OCI-LY7 (cell line): ENCODE measurements at regions not wholly inside any gene's neighbourhood (a gene's known extent, or its start where the extent isn't known, plus 50 kb on each side); places are given as distances from the start of the nearest gene placed in this dataset.

Experiments used
- BruUV-seq: library from RNA; stranded (reverse); fragments of 400-500 nt; replicated peaks from 2 replicates; lab custom pipeline; 2021; lab: Mats Ljungman, UMichigan
- CTCF ChIA-PET: fragments of 300-600 bp; sonication (Branson Sonifier 250); formaldehyde crosslinking; loops from one replicate; lab custom pipeline; 2022; ENCODE audit warnings: antibody characterized with exemption; ENCODE audit not compliant: unreplicated experiment; lab: Charles Lee
- POLR2A ChIA-PET: fragments of 300-600 bp; sonication (Branson Sonifier 250); formaldehyde crosslinking; loops from one replicate; lab custom pipeline; 2022; ENCODE audit warnings: antibody characterized with exemption; lab: Charles Lee
- DNase-seq: peaks from one replicate; pipeline ENCODE4 v3.0.0-alpha.2; 2015; ENCODE audit warnings: low spot score
- H2AFZ ChIP-seq: fragments of 200-600 bp; sonication (generic), shearing (Covaris generic); 2 replicates; pipeline ENCODE4 v1.6.1; 2014; ENCODE audit warnings: mild to moderate bottlenecking, antibody characterized with exemption, low read length, moderate library complexity
- H3K27ac ChIP-seq: fragments of 200-600 bp; sonication (generic); 2 replicates; pipeline ENCODE4 v1.5.1; 2014; ENCODE audit warnings: mixed run types, low read depth, mild to moderate bottlenecking, moderate library complexity, low read length, inconsistent platforms; ENCODE audit not compliant: poor library complexity, severe bottlenecking
- H3K36me3 ChIP-seq: fragments of 200-600 bp; sonication (generic); 2 replicates; pipeline ENCODE4 v1.6.1; 2014; ENCODE audit warnings: mild to moderate bottlenecking, antibody characterized with exemption, low read length, moderate library complexity, mixed read lengths; ENCODE audit not compliant: insufficient read depth
- H3K4me1 ChIP-seq: fragments of 200-600 bp; sonication (generic); 2 replicates; pipeline ENCODE4 v1.5.1; 2014; ENCODE audit warnings: mild to moderate bottlenecking, low read length; ENCODE audit not compliant: insufficient read depth, poor library complexity, severe bottlenecking
- H3K4me2 ChIP-seq: fragments of 200-600 bp; sonication (generic); 2 replicates; pipeline ENCODE4 v1.6.1; 2014; ENCODE audit warnings: mild to moderate bottlenecking, low read length
- H3K4me3 ChIP-seq: fragments of 200-600 bp; sonication (generic); 2 replicates; pipeline ENCODE4 v1.5.1; 2014; ENCODE audit warnings: mild to moderate bottlenecking, low read depth, low read length; ENCODE audit not compliant: poor library complexity, severe bottlenecking
- H3K79me2 ChIP-seq: fragments of 200-600 bp; sonication (generic); 2 replicates; pipeline ENCODE4 v1.6.1; 2016; ENCODE audit warnings: low read depth, mild to moderate bottlenecking, low read length, moderate library complexity, mixed read lengths; ENCODE audit not compliant: insufficient read depth
- H3K9me2 ChIP-seq: fragments of 200-600 bp; sonication (generic); 2 replicates; pipeline ENCODE4 v1.6.1; 2016; ENCODE audit warnings: mild to moderate bottlenecking, low read length, mixed read lengths; ENCODE audit not compliant: insufficient read depth
- H3K9me3 ChIP-seq: fragments of 200-600 bp; sonication (generic); 2 replicates; pipeline ENCODE4 v1.6.1; 2014; ENCODE audit warnings: mild to moderate bottlenecking, mixed run types, low read length, mixed read lengths
- H4K20me1 ChIP-seq: fragments of 200-600 bp; sonication (generic); 2 replicates; pipeline ENCODE4 v1.6.1; 2014; ENCODE audit warnings: mild to moderate bottlenecking, antibody characterized with exemption, low read length, moderate library complexity, mixed read lengths; ENCODE audit not compliant: insufficient read depth
- CTCF ChIP-seq: fragments of 200-600 bp; sonication (generic); conservative IDR thresholded peaks from 2 replicates; pipeline ENCODE4 v1.5.1; 2014; ENCODE audit warnings: mild to moderate bottlenecking, antibody characterized with exemption, low read length, moderate library complexity, mixed read lengths
- EZH2phosphoT487 ChIP-seq: fragments of 200-600 bp; sonication (generic); IDR thresholded peaks from 2 replicates; pipeline ENCODE4 v1.6.1; 2018; ENCODE audit warnings: low read depth, borderline replicate concordance, mild to moderate bottlenecking, mixed run types, antibody characterized with exemption, low read length, moderate library complexity, mixed read lengths
- intact Hi-C: fragments of 100-400 bp; cut with micrococcal nuclease; formaldehyde crosslinking; loops from one replicate; pipeline ENCODE4 v1.10.0; 2022; ENCODE audit not compliant: unreplicated experiment

GRCh38 chrX:115892787-115893671 is 277.5 kb upstream of the AGTR2 start:
- Histone ChIP-seq H2AFZ (no peak overlapping the region), H4K20me1 (no peaks in the 10 kb centered on the region), H3K36me3 (no peaks in the 10 kb centered on the region), H3K79me2 (no peaks in the 10 kb centered on the region), H3K4me3 (no peak overlapping the region), H3K4me1 (no peaks in the 10 kb centered on the region), H3K9me3 (no peaks in the 10 kb centered on the region), H3K4me2 (no peak overlapping the region; the same call in 1 of the 2 replicates), H3K27ac (no peak overlapping the region), H3K9me2 (no peaks in the 10 kb centered on the region)
- ChIA-PET CTCF (no interaction called here), POLR2A (no interaction called here)
- no peak for TF ChIP-seq EZH2phosphoT487
- no peak for TF ChIP-seq CTCF
- no TSS peak for BruUV-seq
- no peak for DNase-seq
- intact Hi-C loops = no loop called here

DNA sequence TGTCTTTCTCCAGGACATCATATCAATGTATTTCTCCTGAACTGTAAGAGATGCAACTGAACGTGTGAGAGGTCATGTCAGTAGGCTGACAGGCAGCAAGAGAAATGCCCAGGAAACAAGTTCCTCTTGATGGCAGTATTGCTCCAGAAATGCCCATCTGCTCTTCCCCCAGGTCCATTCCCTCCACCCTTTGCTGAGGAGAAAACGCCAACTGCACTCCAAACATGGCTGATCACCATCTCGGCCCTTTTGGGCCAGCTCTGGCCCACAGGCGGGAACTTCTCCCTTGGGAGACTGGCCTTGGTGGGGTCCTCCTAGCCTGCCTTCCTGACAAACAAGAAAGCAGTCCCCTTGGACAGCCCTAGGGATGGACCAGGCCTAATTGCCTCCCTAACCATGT is 276.5 kb upstream of the AGTR2 start:
- H3K4me1 ChIP-seq = no peaks in the 10 kb centered on the region
- no TSS peak for BruUV-seq
- intact Hi-C loops = no loop called here
- no peaks in the 10 kb centered on the region for H4K20me1 ChIP-seq
- no peak overlapping the region for H3K4me3 ChIP-seq
- no peak overlapping the region for H3K4me2 ChIP-seq
- H3K36me3 ChIP-seq = no peaks in the 10 kb centered on the region
- H3K79me2 ChIP-seq = no peaks in the 10 kb centered on the region
- H3K9me3 ChIP-seq = no peaks in the 10 kb centered on the region
- CTCF ChIA-PET = no interaction called here
- DNase-seq = no peak
- H2AFZ ChIP-seq = no peak overlapping the region
- POLR2A ChIA-PET = no interaction called here
- TF ChIP-seq EZH2phosphoT487 = no peak
- no peak; the same call in 1 of the 2 replicates for TF ChIP-seq CTCF
- H3K9me2 ChIP-seq = no peaks in the 10 kb centered on the region
- H3K27ac ChIP-seq = no peak overlapping the region
